RWPE2 (cell line): ENCODE measurements at regions not wholly inside any gene's neighbourhood (a gene's known extent, or its start where the extent isn't known, plus 50 kb on each side); places are given as distances from the start of the nearest gene placed in this dataset.

Experiments used
- ATAC-seq: fragments of 200-7000 bp; cut with Tn5 transposase; 3 replicates; pipeline ENCODE4 v1.9.1; 2021; ENCODE audit warnings: low read depth
- DNase-seq: peaks from one replicate; pipeline ENCODE4 v3.0.0-alpha.2; 2020; ENCODE audit warnings: low spot score
- H3K27ac ChIP-seq: fragments of 450-650 bp; 2 replicates; pipeline ENCODE4 v1.5.1; 2017; ENCODE audit warnings: mild to moderate bottlenecking; ENCODE audit not compliant: poor library complexity, severe bottlenecking
- H3K27me3 ChIP-seq: fragments of 250-450 bp; sonication (Bioruptor Pico); 2 replicates; pipeline ENCODE4 v1.5.1; 2021; ENCODE audit warnings: mild to moderate bottlenecking, moderate library complexity; ENCODE audit not compliant: insufficient read depth, poor library complexity, severe bottlenecking
- H3K36me3 ChIP-seq: fragments of 250-450 bp; sonication (Bioruptor Pico); 2 replicates; pipeline ENCODE4 v1.5.1; 2020; ENCODE audit warnings: low read depth, mild to moderate bottlenecking, moderate library complexity
- H3K4me1 ChIP-seq: fragments of 250-450 bp; sonication (Bioruptor Pico); 2 replicates; pipeline ENCODE4 v1.5.1; 2021; ENCODE audit warnings: mild to moderate bottlenecking, moderate library complexity; ENCODE audit not compliant: insufficient read depth, poor library complexity, severe bottlenecking
- H3K4me3 ChIP-seq: fragments of 250-450 bp; sonication (Bioruptor Pico); 2 replicates; pipeline ENCODE4 v1.5.1; 2021; ENCODE audit warnings: mild to moderate bottlenecking, moderate library complexity; ENCODE audit not compliant: severe bottlenecking
- H3K9me3 ChIP-seq: fragments of 250-450 bp; sonication (Bioruptor Pico); 2 replicates; pipeline ENCODE4 v1.5.1; 2021; ENCODE audit warnings: mild to moderate bottlenecking, moderate library complexity; ENCODE audit not compliant: severe bottlenecking
- CTCF ChIP-seq: fragments of 450-650 bp; IDR thresholded peaks from one replicate; pipeline ENCODE4 v1.5.1; 2017; ENCODE audit warnings: mild to moderate bottlenecking, moderate library complexity; ENCODE audit not compliant: poor library complexity, severe bottlenecking

- no peaks in the 10 kb centered on the region for H3K27me3 ChIP-seq
- no peak overlapping the region for H3K27ac ChIP-seq
- peaks cover 9% of the 10 kb centered on the region for H3K4me1 ChIP-seq
- peak; percentile 44 for ATAC-seq
- DNase-seq: no peak
- no peaks in the 10 kb centered on the region for H3K9me3 ChIP-seq
- H3K36me3 ChIP-seq: no peaks in the 10 kb centered on the region
- no peak for TF ChIP-seq CTCF
- H3K4me3 ChIP-seq: no peak overlapping the region
Measured at GRCh38 chr1:177611402-177611801, 358.5 kb downstream of the SEC16B start.

- no peak overlapping the region for H3K4me3 ChIP-seq
- DNase-seq (no peak), ATAC-seq (no peak)
- TF ChIP-seq CTCF: no peak
- no peaks in the 10 kb centered on the region for H3K9me3 ChIP-seq
- no peaks in the 10 kb centered on the region for H3K36me3 ChIP-seq
- H3K27me3 ChIP-seq: no peaks in the 10 kb centered on the region
- no peak overlapping the region for H3K27ac ChIP-seq
- peaks cover 1% of the 10 kb centered on the region for H3K4me1 ChIP-seq
Measured at GRCh38 chr1:177609953-177610352, 359.9 kb downstream of the SEC16B start.

GRCh38 chr1:177600936-177601335 lies 368.9 kb downstream of the SEC16B start:
- no peak for TF ChIP-seq CTCF
- no peaks in the 10 kb centered on the region for H3K36me3 ChIP-seq
- H3K4me3 ChIP-seq: no peak overlapping the region
- no peak overlapping the region for H3K27ac ChIP-seq
- no peaks in the 10 kb centered on the region for H3K4me1 ChIP-seq
- no peaks in the 10 kb centered on the region for H3K27me3 ChIP-seq
- no peak for DNase-seq
- H3K9me3 ChIP-seq: no peaks in the 10 kb centered on the region
- ATAC-seq: no peak

- ATAC-seq: no peak
Measured at GRCh38 chr1:177600321-177600720, 369.5 kb downstream of the SEC16B start.

More at GRCh38 chr1:177600321-177600720, 369.5 kb downstream of the SEC16B start:
- Histone ChIP-seq H3K27ac (no peak overlapping the region), H3K4me3 (no peak overlapping the region), H3K9me3 (no peaks in the 10 kb centered on the region), H3K36me3 (no peaks in the 10 kb centered on the region), H3K4me1 (no peaks in the 10 kb centered on the region), H3K27me3 (no peaks in the 10 kb centered on the region)
- DNase-seq: no peak
- no peak for TF ChIP-seq CTCF
